Glutamatergic neuron (in vitro differentiated cells): ENCODE measurements at regions not wholly inside any gene's neighbourhood (a gene's known extent, or its start where the extent isn't known, plus 50 kb on each side); places are given as distances from the start of the nearest gene placed in this dataset.

Experiments
- DNase-seq: peaks from one replicate; pipeline ENCODE4 v3.0.0; 2022
- H3K27ac Mint-ChIP-seq: one replicate; pipeline ENCODE4 v1.8.0; 2020; ENCODE audit warnings: mild to moderate bottlenecking, mixed read lengths, inconsistent platforms; ENCODE audit not compliant: unreplicated experiment
- H3K27me3 Mint-ChIP-seq: one replicate; pipeline ENCODE4 v1.8.0; 2020; ENCODE audit warnings: mild to moderate bottlenecking, moderate library complexity, mixed read lengths, inconsistent platforms; ENCODE audit not compliant: unreplicated experiment
- H3K36me3 Mint-ChIP-seq: one replicate; pipeline ENCODE4 v1.8.0; 2020; ENCODE audit warnings: mild to moderate bottlenecking, mixed read lengths, inconsistent platforms; ENCODE audit not compliant: unreplicated experiment
- H3K4me1 Mint-ChIP-seq: one replicate; pipeline ENCODE4 v1.8.0; 2020; ENCODE audit warnings: mild to moderate bottlenecking, low read depth, mixed read lengths, inconsistent platforms; ENCODE audit not compliant: unreplicated experiment
- H3K4me3 Mint-ChIP-seq: one replicate; pipeline ENCODE4 v1.8.0; 2020; ENCODE audit warnings: mild to moderate bottlenecking, mixed read lengths, inconsistent platforms; ENCODE audit not compliant: unreplicated experiment
- H3K9me3 Mint-ChIP-seq: one replicate; pipeline ENCODE4 v1.8.0; 2020; ENCODE audit warnings: mild to moderate bottlenecking, moderate library complexity, mixed read lengths, inconsistent platforms; ENCODE audit not compliant: unreplicated experiment
- TF ChIP-seq, protein P1 (sequence below): fragments of 200-600 bp; sonication (generic); IDR thresholded peaks from one replicate; pipeline ENCODE4 v1.5.0; 2021; ENCODE audit not compliant: partially characterized antibody, unreplicated experiment

DNA sequence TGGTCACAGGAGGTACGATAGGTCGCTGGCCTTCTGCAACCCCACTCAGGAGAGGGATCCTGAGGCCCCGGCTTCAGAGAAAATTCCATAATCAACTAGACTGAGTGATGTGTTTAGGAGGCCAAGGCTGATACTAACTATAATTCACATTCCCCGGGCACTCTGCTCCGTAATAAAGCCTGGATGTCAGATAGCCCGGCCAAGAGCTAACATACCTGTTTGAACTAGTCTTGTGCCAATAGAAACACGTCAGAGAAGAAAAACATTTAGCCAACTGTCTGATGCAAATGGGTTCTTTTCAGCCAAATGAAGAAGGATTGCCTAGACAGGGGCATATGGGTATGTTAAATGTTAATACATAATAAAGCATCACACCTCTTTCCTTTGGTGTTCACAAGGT, 204.2 kb downstream of the TSHZ3 start:
- TF ChIP-seq, protein P1, sequence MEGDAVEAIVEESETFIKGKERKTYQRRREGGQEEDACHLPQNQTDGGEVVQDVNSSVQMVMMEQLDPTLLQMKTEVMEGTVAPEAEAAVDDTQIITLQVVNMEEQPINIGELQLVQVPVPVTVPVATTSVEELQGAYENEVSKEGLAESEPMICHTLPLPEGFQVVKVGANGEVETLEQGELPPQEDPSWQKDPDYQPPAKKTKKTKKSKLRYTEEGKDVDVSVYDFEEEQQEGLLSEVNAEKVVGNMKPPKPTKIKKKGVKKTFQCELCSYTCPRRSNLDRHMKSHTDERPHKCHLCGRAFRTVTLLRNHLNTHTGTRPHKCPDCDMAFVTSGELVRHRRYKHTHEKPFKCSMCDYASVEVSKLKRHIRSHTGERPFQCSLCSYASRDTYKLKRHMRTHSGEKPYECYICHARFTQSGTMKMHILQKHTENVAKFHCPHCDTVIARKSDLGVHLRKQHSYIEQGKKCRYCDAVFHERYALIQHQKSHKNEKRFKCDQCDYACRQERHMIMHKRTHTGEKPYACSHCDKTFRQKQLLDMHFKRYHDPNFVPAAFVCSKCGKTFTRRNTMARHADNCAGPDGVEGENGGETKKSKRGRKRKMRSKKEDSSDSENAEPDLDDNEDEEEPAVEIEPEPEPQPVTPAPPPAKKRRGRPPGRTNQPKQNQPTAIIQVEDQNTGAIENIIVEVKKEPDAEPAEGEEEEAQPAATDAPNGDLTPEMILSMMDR: no peak
- Mint-ChIP-seq H3K27ac (no peak overlapping the region), H3K4me1 (peaks cover 15% of the 10 kb centered on the region), H3K27me3 (peaks cover 2% of the 10 kb centered on the region), H3K9me3 (peaks cover 14% of the 10 kb centered on the region), H3K36me3 (no peaks in the 10 kb centered on the region), H3K4me3 (no peak overlapping the region)
- no peak for DNase-seq

DNA sequence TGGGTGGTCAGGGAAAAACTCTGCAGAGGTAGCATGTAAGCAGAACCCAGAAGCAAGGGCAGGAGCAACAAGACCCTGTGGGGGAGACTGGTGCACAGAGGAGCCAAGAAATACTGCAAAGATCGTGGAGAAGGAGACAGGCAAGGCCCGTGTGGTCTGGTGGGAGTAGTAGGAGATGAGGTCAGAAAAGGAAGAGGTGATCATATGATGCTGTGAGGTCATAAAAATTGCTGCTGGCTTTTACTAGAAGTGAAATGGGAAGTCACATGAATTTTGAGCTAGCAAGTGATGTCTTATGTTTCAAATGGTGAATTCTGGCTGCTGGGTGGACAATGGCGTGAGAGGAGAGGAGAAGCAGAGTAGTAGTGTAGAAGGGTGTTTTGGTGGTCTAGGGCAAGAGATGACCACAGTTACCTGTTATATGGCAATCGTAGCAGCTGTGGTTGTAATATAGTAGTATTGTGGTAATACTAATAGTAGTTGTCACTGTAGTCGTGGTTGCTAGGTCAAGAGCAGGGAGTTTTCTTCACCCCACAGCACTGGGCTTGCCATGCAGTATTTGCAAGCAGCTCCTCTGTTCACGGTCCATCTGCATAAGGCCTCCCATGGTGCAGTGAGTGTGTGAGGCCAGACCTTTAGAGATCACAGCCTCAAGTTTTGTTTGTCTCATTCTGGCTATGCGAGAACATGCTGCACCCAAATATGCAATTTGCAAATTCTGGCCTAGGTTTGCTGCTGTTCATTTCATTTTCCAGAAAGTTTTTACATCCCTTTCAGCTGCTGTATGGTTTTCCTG, 205.0 kb downstream of the TSHZ3 start:
- Mint-ChIP-seq H3K27me3 (peaks cover 2% of the 10 kb centered on the region), H3K4me1 (peaks cover 12% of the 10 kb centered on the region), H3K36me3 (no peaks in the 10 kb centered on the region), H3K9me3 (peaks cover 12% of the 10 kb centered on the region), H3K4me3 (no peak overlapping the region), H3K27ac (no peak overlapping the region)
- DNase-seq: no peak
- TF ChIP-seq, protein P1: no peak

DNA sequence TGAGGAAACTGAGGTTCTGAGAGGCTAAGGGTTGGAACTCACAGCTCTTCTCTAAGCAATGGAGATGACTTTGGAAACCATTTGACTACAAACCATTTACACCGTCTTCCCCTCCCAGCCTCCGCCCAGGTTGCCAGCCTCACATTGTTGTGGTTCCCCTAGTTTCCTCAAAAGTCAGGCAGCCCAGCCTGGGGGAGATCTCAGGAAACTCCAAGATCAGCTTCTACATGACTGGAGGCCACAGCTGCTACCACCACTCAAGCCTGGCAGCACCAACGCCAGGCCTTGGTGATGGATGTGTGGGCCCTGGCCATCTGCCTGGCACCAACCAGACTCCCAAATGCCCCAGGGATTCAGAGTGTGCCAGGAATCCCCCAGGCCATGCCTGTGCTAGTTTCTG, 207.9 kb downstream of the TSHZ3 start:
- no peak overlapping the region for H3K27ac Mint-ChIP-seq
- peaks cover 9% of the 10 kb centered on the region for H3K9me3 Mint-ChIP-seq
- H3K4me3 Mint-ChIP-seq: no peak overlapping the region
- peaks cover 2% of the 10 kb centered on the region for H3K27me3 Mint-ChIP-seq
- peaks cover 6% of the 10 kb centered on the region for H3K4me1 Mint-ChIP-seq
- no peak for DNase-seq
- no peaks in the 10 kb centered on the region for H3K36me3 Mint-ChIP-seq
- TF ChIP-seq, protein P1: no peak

DNA sequence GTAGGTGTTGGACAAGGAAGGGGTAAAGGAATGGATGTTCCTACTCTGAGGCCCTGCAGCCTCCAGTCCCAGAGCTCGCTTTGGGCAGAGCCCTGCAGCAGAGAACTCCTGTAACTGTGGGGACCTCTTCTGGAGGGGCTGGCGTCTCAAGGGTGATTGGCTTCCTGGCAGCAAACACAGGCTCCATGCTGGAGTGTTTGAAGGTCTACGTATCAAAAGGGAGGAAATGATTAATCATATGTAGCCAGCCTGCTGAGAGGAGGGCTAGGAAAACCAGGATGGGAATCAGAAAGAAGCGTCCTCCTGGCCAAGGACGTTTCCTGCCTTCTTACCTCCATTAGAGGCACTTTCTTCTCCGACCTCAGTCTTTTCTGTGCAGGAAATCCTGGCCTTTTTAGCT, 208.5 kb downstream of the TSHZ3 start:
- TF ChIP-seq, protein P1: no peak
- no peak overlapping the region for H3K27ac Mint-ChIP-seq
- H3K9me3 Mint-ChIP-seq: peaks cover 5% of the 10 kb centered on the region

DNA sequence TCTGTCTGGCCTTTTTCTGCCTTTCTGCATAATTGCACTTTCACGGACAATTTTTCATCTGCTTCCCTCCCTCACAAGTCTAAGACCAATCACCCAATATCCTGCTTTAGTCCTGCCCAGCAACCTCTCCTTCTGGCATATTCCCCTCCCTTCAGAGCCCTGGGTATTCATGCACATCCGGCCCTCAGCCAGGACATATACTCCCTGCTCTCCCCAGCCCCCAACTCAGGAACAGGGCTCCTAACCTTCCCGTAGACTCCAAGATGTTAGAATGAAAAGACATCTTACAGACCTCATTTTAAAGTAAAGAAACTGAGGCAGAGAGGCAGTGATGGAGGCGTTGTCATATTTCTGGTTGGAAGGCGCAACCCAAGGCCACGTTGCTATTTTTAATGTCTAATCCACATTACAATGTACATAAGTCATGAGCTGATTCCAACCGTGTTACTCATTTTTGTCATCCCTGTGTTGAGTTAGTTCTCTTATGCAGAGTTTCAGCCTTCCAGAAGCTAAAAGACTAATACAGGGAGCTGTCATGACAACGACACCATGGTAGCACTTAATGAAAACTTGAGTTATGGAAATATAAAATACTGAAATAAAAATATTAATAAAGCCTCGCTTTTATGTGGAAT, 209.2 kb downstream of the TSHZ3 start:
- TF ChIP-seq, protein P1: no peak
- DNase-seq: no peak
- peaks cover 5% of the 10 kb centered on the region for H3K9me3 Mint-ChIP-seq
- no peak overlapping the region for H3K4me3 Mint-ChIP-seq
- H3K36me3 Mint-ChIP-seq: no peaks in the 10 kb centered on the region
- H3K4me1 Mint-ChIP-seq: no peaks in the 10 kb centered on the region
- no peak overlapping the region for H3K27ac Mint-ChIP-seq
- peaks cover 2% of the 10 kb centered on the region for H3K27me3 Mint-ChIP-seq

More for the DNA sequence above, 208.5 kb downstream of the TSHZ3 start:
- Mint-ChIP-seq H3K36me3 (no peaks in the 10 kb centered on the region), H3K4me1 (peaks cover 3% of the 10 kb centered on the region), H3K4me3 (no peak overlapping the region), H3K27me3 (peaks cover 2% of the 10 kb centered on the region)
- no peak for DNase-seq
